ENCODE measurements at regions not wholly inside any gene's neighbourhood (a gene's known extent, or its start where the extent isn't known, plus 50 kb on each side); places are given as distances from the start of the nearest gene placed in this dataset.

GRCh38 chr4:19375931-19376330 lies 875.8 kb upstream of the SLIT2 start:
- no peak for TF ChIP-seq CTCF (IDR thresholded peaks at IDR 0.05; ENCODE audit: low read depth, low read length)
- Histone ChIP-seq H3K9me3 (ENCODE audit: control insufficient read depth, insufficient read depth, low read length) (no peaks in the 10 kb centered on the region), H3K4me3 (ENCODE audit: low read depth, low read length) (no peak overlapping the region), H3K27ac (ENCODE audit: low read depth, low read length) (no peak overlapping the region), H3K27me3 (ENCODE audit: control insufficient read depth, insufficient read depth, low read length) (no peaks in the 10 kb centered on the region)
- ChIA-PET POLR2A (no interaction called here), CTCF (no interaction called here)
- no peak for DNase-seq (ENCODE audit: low read depth, low spot score)

GRCh38 chr4:19375136-19375804 lies 876.4 kb upstream of the SLIT2 start:
- CTCF ChIA-PET = no interaction called here
- H3K9me3 ChIP-seq (ENCODE audit: control insufficient read depth, insufficient read depth, low read length) = no peaks in the 10 kb centered on the region
- TF ChIP-seq CTCF (IDR thresholded peaks at IDR 0.05; ENCODE audit: low read depth, low read length) = no peak
- POLR2A ChIA-PET = no interaction called here
- no peak overlapping the region for H3K27ac ChIP-seq (ENCODE audit: low read depth, low read length)
- H3K27me3 ChIP-seq (ENCODE audit: control insufficient read depth, insufficient read depth, low read length) = no peaks in the 10 kb centered on the region
- no peak overlapping the region for H3K4me3 ChIP-seq (ENCODE audit: low read depth, low read length)
- no peak for DNase-seq (ENCODE audit: low read depth, low spot score)

GRCh38 chr4:19372390-19372789 lies 879.3 kb upstream of the SLIT2 start:
- H3K9me3 ChIP-seq (ENCODE audit: control insufficient read depth, insufficient read depth, low read length) = no peaks in the 10 kb centered on the region
- no peak for DNase-seq (ENCODE audit: low read depth, low spot score)
- H3K27me3 ChIP-seq (ENCODE audit: control insufficient read depth, insufficient read depth, low read length) = no peaks in the 10 kb centered on the region
- H3K27ac ChIP-seq (ENCODE audit: low read depth, low read length) = no peak overlapping the region
- ChIA-PET POLR2A (no interaction called here), CTCF (no interaction called here)
- no peak for TF ChIP-seq CTCF (IDR thresholded peaks at IDR 0.05; ENCODE audit: low read depth, low read length)
- H3K4me3 ChIP-seq (ENCODE audit: low read depth, low read length) = no peak overlapping the region

DNA sequence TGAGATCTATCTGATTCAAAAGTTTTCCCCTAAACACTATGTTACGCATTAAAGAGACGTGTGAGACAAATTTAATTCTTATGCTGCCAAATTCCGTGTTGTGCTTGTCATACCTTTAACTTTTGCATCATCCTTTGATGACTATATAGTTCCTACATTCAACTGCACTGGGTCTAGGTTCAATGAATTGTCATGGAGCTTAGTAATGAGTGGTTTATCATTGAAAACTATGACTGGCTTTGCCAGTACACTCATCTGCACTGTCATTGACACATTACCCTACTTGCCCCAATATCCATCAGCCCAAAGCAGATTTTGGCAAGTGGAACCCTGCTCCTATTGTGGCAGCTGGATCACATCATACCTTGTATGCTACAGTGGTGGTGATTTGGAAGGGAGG lies 882.9 kb upstream of the SLIT2 start:
- H3K27ac ChIP-seq (ENCODE audit: low read depth, low read length) = no peak overlapping the region
- DNase-seq (ENCODE audit: low read depth, low spot score) = no peak
- no peaks in the 10 kb centered on the region for H3K27me3 ChIP-seq (ENCODE audit: control insufficient read depth, insufficient read depth, low read length)
- ChIA-PET POLR2A (no interaction called here), CTCF (no interaction called here)
- no peak overlapping the region for H3K4me3 ChIP-seq (ENCODE audit: low read depth, low read length)
- TF ChIP-seq CTCF (IDR thresholded peaks at IDR 0.05; ENCODE audit: low read depth, low read length) = no peak
- no peaks in the 10 kb centered on the region for H3K9me3 ChIP-seq (ENCODE audit: control insufficient read depth, insufficient read depth, low read length)

DNA sequence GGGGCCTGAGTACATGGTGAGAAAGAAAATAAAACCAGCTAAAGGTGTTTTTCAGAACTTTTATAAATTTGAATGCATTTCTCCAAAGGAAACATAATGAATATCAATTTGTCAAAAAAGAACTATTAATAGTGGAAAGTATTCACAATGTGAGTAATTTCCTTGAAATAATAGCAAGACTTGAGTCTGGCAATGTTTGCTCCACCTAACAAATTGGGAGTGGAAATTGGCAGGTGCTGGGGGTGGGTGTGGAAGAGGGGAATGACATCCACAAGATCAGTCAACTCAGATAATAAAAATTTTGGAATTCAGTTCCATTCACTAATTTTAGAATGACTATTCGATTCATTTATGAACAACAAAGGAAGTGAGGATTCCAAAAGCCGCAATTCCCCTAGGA lies 884.8 kb upstream of the SLIT2 start:
- H3K27ac ChIP-seq (ENCODE audit: low read depth, low read length) = no peak overlapping the region
- H3K27me3 ChIP-seq (ENCODE audit: control insufficient read depth, insufficient read depth, low read length) = no peaks in the 10 kb centered on the region
- POLR2A ChIA-PET = no interaction called here
- no peak for DNase-seq (ENCODE audit: low read depth, low spot score)
- no peaks in the 10 kb centered on the region for H3K9me3 ChIP-seq (ENCODE audit: control insufficient read depth, insufficient read depth, low read length)
- CTCF ChIA-PET = no interaction called here
- TF ChIP-seq CTCF (IDR thresholded peaks at IDR 0.05; ENCODE audit: low read depth, low read length) = no peak
- no peak overlapping the region for H3K4me3 ChIP-seq (ENCODE audit: low read depth, low read length)
